Osteoblast (primary cell): ENCODE measurements at regions not wholly inside any gene's neighbourhood (a gene's known extent, or its start where the extent isn't known, plus 50 kb on each side); places are given as distances from the start of the nearest gene placed in this dataset.

Experiments
- DNase-seq: peaks from one replicate; pipeline ENCODE4 v3.0.0; 2011; ENCODE audit warnings: low spot score, mixed read lengths; ENCODE audit not compliant: insufficient read length; ENCODE audit errors: missing footprints
- H2AFZ ChIP-seq: 2 replicates; pipeline ENCODE4 v1.6.0; 2011; ENCODE audit warnings: mild to moderate bottlenecking, low read length
- H3K27ac ChIP-seq: 2 replicates; pipeline ENCODE4 v1.5.1; 2011; ENCODE audit warnings: mild to moderate bottlenecking, low read depth, low read length, moderate library complexity
- H3K27me3 ChIP-seq: 2 replicates; pipeline ENCODE4 v1.6.0; 2012; ENCODE audit warnings: mild to moderate bottlenecking, control low read depth, inconsistent platforms, low read length, moderate library complexity; ENCODE audit not compliant: insufficient read depth
- H3K36me3 ChIP-seq: 2 replicates; pipeline ENCODE4 v1.5.1; 2011; ENCODE audit warnings: mild to moderate bottlenecking, low read length, control low read depth, moderate library complexity; ENCODE audit not compliant: insufficient read depth
- H3K4me1 ChIP-seq: 2 replicates; pipeline ENCODE4 v1.5.1; 2011; ENCODE audit warnings: mild to moderate bottlenecking, low read length, control low read depth, moderate library complexity; ENCODE audit not compliant: insufficient read depth
- H3K4me2 ChIP-seq: 2 replicates; pipeline ENCODE4 v1.6.0; 2011; ENCODE audit warnings: mild to moderate bottlenecking, low read length; ENCODE audit not compliant: insufficient read depth
- H3K4me3 ChIP-seq: fragments of 200-600 bp; sonication (generic); 3 replicates; pipeline ENCODE4 v1.5.1; 2012; ENCODE audit warnings: mild to moderate bottlenecking, low read length, inconsistent platforms; ENCODE audit not compliant: insufficient read depth
- H3K79me2 ChIP-seq: 2 replicates; pipeline ENCODE4 v1.6.0; 2012; ENCODE audit warnings: mild to moderate bottlenecking, low read length, control low read depth, inconsistent platforms; ENCODE audit not compliant: insufficient read depth
- H3K9me3 ChIP-seq: 2 replicates; pipeline ENCODE4 v1.5.1; 2011; ENCODE audit warnings: low read depth, low read length, control low read depth
- H4K20me1 ChIP-seq: 2 replicates; pipeline ENCODE4 v1.6.0; 2012; ENCODE audit warnings: mild to moderate bottlenecking, low read length, control low read depth; ENCODE audit not compliant: insufficient read depth
- CTCF ChIP-seq: IDR thresholded peaks from 2 replicates; pipeline ENCODE4 v1.5.1; 2011; ENCODE audit warnings: mild to moderate bottlenecking, low read depth, low read length, moderate library complexity; ENCODE audit errors: extremely low read depth

GRCh38 chr6:112428477-112428876, 81.3 kb downstream of the RFPL4B start:
- Histone ChIP-seq H3K79me2 (no peaks in the 10 kb centered on the region), H3K27ac (no peak overlapping the region), H3K9me3 (no peaks in the 10 kb centered on the region), H3K36me3 (no peaks in the 10 kb centered on the region), H4K20me1 (no peaks in the 10 kb centered on the region), H3K27me3 (no peaks in the 10 kb centered on the region), H2AFZ (no peak overlapping the region), H3K4me1 (peaks cover 4% of the 10 kb centered on the region), H3K4me3 (no peak overlapping the region), H3K4me2 (no peak overlapping the region)
- DNase-seq: no peak
- TF ChIP-seq CTCF: no peak

- H3K9me3 ChIP-seq: no peaks in the 10 kb centered on the region
- H2AFZ ChIP-seq: peak overlapping the region; percentile 60
- no peak overlapping the region for H3K4me2 ChIP-seq
- no peaks in the 10 kb centered on the region for H3K27me3 ChIP-seq
- H4K20me1 ChIP-seq: no peaks in the 10 kb centered on the region
- peaks cover 4% of the 10 kb centered on the region for H3K4me1 ChIP-seq
- no peaks in the 10 kb centered on the region for H3K36me3 ChIP-seq
- H3K27ac ChIP-seq: no peak overlapping the region
- no peak overlapping the region for H3K4me3 ChIP-seq
- no peaks in the 10 kb centered on the region for H3K79me2 ChIP-seq
- peak; percentile 47 for TF ChIP-seq CTCF
- no peak for DNase-seq
These were observed 82.1 kb downstream of the RFPL4B start for GRCh38 chr6:112429226-112429625.

GRCh38 chr6:112431803-112432202, 84.7 kb downstream of the RFPL4B start:
- peaks cover 4% of the 10 kb centered on the region for H3K4me1 ChIP-seq
- no peaks in the 10 kb centered on the region for H3K36me3 ChIP-seq
- H2AFZ ChIP-seq: no peak overlapping the region
- no peak overlapping the region for H3K27ac ChIP-seq
- DNase-seq: no peak
- H3K9me3 ChIP-seq: no peaks in the 10 kb centered on the region
- no peak overlapping the region for H3K4me2 ChIP-seq
- TF ChIP-seq CTCF: no peak
- no peaks in the 10 kb centered on the region for H3K79me2 ChIP-seq
- H4K20me1 ChIP-seq: no peaks in the 10 kb centered on the region
- H3K4me3 ChIP-seq: no peak overlapping the region
- no peaks in the 10 kb centered on the region for H3K27me3 ChIP-seq

GRCh38 chr6:112432853-112433252, 85.7 kb downstream of the RFPL4B start:
- H3K27me3 ChIP-seq: no peaks in the 10 kb centered on the region
- H3K9me3 ChIP-seq: no peaks in the 10 kb centered on the region
- H3K4me3 ChIP-seq: no peak overlapping the region
- no peak overlapping the region for H3K4me2 ChIP-seq
- no peak for TF ChIP-seq CTCF
- no peaks in the 10 kb centered on the region for H4K20me1 ChIP-seq
- peaks cover 4% of the 10 kb centered on the region for H3K4me1 ChIP-seq
- no peak for DNase-seq
- no peaks in the 10 kb centered on the region for H3K36me3 ChIP-seq
- no peaks in the 10 kb centered on the region for H3K79me2 ChIP-seq
- no peak overlapping the region for H3K27ac ChIP-seq
- H2AFZ ChIP-seq: peak overlapping the region; percentile 30
